ENCODE measurements at regions not wholly inside any gene's neighbourhood (a gene's known extent, or its start where the extent isn't known, plus 50 kb on each side); places are given as distances from the start of the nearest gene placed in this dataset.
"Not testable (repeated sequence)": the region's sequence is repeated elsewhere in the genome, so short reads cannot be mapped to it uniquely, and the experiment has no call there.

DNA sequence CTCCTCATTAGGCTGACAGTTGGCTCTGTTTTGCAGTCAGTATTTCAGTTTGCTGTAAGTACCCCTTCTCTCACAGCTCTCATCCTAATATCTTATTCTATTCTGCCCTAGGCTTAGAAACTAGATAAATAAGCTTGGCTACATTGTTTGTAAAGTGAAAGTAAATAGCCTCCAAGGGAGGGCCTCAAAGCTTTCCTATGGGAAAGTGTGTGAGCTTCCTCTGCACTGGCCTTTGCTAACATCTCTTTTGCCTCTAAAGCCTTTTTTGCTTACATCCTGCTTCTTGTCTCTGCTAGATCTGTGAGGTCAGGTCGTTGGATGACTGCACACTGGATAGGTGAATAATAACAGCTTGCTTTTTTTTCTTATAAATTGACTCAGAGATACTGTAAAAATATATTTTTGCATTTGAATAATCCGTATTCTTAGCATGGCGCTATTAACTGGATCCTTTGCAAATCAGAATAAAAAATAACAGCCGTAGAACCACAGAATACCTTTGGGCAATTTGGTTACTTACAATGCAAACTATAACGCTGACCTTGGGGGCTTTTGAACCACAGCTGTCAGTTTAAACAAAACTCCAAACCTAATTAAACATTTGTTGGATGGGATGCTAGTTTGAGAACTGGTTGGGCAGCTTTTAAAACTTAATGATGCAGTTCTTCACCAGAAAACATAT is 55.1 kb downstream of the TTC6 start:
- DNase-seq, result no peak

DNA sequence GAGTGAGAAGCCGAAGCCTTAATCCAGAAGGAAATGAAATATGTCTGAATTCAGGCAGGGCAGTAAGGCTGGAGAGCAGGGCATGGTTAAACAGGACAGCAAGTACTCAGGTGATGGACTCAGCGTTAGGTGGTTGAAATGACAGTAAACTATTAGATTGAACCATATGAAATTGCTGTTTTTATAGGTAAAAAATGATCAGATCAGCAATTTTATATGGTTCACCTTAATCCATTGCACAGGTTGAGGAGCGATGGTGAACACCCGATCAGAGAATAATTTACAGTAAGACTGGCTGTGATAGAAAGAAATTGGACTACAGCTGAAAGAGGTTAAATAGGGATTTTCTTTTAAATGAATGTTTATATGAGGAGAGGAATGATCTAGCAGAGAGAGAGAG is 56.6 kb downstream of the TTC6 start:
- DNase-seq, result no peak

DNA sequence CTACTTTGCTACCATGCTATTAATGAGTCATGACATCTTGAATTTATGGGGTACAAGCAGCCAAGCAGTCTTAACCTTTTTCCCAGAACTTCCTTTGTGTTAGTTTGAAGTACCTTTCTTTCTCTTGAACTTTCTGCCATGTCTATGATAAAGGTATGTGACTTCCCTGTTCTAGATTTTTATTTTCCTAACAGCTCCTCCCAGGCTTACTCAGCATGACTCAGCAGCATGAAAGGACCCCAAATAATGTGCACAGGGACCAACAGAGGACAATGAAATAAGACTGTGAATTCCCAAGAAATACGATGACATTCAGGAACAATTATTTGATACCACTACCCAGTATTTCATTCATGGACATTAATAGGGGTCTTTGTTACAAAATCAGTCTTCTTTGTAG is 60.0 kb downstream of the TTC6 start:
- DNase-seq, result no peak

DNA sequence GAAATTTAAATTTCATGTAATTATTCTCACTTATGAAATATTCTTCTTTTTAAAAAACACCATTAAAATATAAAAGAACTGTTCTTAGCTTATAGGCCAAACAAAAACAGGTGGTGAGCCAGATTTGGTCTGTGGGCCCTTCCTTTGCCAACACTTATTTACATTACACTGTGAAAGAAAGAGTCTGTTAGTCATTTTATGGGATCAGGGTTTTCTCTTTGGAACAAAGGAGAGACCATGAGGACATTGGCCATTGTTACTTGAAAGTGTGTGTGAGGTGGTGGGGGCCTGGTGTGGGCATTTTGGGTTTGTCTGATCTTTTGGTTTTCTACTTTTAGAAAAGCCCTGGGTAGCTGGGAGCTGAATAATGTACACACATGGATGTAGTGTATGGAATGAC is 62.7 kb downstream of the TTC6 start:
- DNase-seq, result no peak

DNA sequence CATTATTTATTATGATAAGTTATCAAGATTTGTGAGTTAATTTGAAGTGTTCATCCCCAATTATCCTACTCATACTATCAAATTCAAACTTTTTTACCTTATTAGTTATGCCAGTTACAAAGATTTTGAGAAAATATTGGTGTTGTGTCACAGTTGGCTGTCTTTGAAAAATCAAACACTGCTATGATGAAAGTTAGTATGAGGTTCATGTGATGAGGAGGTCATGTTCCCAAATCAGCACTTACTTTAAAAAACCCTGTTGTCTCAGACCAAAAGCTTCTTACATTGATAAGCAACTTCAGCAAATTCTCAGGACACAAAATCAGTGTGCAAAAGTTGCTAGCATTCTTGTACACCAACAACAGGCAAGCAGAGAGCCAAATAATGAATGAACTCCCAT is 68.1 kb downstream of the TTC6 start:
- no peak for DNase-seq

DNA sequence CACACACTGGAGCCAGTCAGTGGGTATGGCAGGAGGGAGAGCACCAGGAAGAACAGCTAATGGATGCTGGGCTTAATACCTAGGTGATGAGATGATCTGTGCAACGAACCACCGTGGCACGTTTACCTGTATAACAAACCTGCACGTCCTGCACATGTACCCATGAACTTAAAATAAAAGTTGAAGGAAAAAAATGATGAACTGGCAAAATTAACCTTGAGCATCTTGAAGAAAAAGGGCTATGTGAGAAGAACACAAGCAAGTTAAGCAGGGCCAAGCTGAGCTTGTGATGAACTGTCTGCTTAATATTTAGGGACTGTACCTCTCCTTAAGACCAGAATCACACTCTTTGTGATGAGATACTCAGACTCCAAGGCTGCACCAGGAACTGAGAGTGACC is 70.0 kb downstream of the TTC6 start:
- no peak for DNase-seq

DNA sequence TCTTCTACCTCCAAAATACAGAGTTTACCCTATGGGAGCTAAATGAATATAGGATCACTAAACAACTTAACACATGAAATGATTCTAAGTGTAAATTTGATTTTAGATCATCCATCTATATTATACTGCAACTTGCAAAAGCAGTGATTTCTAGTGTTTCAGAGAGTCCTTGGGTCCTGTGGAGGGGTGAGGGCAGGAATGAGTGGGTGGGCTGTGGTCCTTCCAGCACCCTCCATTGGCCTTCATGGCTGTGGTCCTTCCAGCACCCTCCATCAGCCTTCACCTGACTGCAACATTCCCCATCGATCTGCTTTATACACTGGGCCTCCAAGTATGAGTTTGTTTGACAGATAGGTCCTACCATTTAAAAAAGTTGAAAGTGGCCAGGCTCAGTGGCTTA is 70.5 kb downstream of the TTC6 start:
- no peak for DNase-seq

DNA sequence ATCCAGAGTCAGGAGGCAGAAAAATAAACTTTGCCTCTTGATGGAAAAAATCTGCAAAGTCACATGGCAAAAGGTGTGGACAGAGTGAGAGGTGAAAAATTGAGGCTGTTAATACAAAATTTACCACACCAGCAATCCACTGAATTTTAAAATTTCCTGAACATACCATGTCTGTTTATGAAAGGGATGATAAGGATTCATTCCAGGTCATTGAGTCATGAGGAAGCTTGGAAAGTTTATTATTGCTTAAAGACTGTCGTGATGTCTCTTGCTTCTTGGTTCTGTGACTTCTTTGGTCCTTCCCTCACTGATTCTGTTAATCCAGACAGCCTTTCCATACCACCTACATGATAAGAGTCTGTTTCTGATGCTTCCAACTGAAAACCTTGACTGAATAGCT is 73.2 kb downstream of the TTC6 start:
- no peak for DNase-seq

DNA sequence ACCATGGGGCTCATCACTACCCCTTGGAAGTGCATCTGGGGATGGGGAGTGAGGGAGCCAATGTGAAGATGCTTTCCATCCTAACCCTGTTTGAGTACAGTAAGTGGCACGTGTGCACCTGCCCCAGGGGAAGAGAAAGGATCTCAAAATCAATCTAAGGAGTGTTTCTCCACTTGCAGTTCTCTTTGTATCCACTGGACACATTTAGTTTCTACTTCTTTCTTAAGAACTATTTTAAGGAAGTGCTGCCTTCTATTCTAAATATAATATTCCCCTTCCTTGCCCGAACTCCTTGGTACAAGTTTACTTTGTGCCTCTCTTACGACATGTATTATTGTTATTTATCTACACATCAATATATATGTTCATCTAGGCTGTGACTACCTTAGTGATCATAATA is 73.8 kb downstream of the TTC6 start:
- DNase-seq, result no peak

DNA sequence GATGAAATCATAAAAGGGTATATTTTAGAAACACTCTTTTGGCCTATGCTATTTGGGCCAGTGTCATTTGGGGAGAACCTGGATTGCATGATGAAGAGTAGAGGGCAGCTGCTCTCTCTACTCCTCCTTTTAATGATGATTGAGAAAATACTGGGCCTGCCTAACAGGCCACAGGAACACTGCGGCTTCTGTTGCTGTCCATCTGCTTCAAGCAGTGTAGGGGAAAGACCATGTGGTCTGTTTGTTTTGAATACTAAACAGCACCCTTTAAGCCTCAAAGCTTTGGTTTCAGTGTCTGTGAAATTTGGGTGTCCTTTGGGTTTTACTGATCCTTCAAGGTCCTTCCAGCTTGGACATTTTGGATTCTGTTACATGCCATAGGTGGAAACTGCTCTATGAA is 78.0 kb downstream of the TTC6 start:
- DNase-seq, result no peak

DNA sequence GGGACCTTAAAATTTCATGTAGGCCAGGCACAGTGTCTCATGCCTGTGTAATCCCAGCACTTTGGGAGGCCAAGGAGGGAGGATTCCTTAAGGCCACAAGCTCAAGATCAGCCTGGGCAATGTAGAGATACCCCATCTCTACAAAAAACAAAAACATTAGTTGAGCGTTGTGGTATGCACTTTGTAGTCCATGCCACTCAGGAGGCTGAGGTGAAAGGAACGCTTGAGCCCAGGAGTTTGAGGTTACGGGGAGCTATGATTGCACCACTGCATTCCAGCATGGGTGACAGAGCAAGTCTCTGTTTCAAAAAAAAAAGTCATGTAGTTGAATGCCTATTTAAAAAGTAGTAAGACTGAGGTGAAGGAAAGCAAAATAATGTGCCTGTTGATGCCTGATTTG is 83.5 kb downstream of the TTC6 start:
- no peak for DNase-seq

DNA sequence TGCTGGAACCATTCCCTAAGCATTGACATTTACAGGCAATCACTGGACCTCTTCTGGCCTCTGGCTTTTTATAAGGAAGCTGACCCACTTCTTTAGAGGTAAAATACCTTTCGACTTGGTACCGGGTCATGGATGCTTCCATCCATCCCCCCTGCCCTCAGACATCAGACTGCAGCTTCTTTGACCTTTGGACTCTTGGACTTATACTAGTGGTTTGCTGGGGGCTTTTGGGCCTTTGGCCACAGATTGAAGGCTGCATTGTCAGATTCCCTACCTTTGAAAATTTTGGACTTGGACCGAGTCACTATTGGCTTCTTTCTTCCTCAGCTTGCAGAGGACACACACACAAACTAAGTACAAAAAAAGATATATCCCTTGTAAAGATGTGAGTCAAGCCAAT is 86.1 kb downstream of the TTC6 start:
- no peak for DNase-seq

DNA sequence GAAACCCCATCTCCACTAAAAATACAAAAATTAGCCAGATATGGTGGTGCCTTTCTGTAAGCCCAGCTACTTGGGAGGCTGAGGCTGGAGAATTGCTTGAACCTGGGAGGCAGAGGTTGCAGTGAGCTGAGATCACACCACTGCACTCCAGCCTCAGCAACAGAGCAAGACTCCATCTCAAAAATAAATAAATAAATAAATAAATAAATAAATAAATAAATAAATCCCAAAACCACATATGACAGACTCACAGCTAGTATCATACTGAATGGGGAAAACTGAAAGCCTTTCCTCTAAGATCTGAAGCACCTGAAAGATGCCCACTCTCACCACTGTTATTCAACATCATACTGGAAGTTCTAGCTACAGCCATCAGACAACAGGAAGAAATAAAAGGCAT is 97.3 kb downstream of the TTC6 start:
- DNase-seq, result not testable (repeated sequence)

DNA sequence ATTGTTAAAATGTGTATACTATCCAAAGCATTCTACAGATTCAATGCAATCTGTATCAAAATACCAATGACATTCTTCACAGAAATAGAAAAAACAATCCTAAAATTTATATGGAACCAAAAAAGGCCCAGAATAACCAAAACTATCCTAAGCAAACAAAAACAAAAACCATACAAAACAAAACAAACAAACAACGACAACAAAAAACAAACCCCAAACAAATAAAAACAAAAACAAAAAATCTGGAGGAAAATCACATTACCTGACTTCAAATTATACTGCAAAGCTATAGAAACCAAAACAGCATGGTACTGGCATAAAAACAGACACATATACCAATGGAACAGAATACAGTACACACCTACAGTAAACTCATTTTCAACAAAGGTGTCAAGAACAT is 98.0 kb downstream of the TTC6 start:
- not testable (repeated sequence) for DNase-seq

DNA sequence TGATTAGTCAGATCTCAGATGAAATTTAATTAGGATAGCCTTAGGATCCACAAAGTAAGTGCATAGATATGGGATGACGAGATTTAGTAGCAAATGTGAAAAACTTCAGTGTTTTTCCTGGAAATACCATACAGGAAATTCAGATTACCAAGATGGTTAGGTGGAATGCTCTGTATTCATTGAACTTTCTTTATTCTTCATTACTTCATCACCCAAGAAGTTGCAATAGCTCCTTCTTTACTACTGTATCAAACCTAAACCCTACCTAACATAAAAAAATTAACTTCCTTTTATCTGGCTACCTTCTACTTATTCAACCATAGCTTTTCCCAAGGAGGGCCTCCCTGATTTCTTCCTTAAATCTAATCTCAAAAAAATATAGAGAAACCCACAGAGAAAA is 100.4 kb downstream of the TTC6 start:
- DNase-seq, result no peak

DNA sequence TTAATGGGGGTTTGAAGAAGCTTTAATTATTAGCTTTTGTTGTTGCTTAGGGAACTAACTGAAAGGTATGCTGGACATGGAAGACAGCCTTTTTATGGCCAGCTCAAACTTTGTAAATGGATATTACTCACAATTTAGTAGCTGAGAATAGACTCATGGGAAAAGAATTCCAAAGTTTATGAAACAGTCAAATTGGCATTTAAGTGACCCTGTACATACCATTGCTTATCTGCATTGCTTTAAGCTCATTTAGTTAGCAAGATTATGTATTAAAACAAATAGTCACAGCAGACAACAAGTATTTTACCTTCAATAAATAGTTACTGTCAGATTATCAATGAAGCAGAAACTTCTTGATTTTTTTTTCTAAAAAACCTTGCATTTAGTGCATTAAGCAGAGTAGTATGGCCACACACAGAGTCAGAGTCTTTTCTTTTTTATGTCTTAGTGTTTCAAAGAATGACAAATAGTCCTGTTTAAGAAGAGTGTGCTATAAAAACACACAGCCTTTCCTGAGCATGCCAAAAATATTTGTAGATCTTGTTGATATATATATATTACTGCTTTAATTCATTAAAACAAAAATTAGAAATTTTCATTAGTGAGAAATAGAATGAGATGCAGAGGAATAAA is 102.2 kb downstream of the TTC6 start:
- no peak for DNase-seq

DNA sequence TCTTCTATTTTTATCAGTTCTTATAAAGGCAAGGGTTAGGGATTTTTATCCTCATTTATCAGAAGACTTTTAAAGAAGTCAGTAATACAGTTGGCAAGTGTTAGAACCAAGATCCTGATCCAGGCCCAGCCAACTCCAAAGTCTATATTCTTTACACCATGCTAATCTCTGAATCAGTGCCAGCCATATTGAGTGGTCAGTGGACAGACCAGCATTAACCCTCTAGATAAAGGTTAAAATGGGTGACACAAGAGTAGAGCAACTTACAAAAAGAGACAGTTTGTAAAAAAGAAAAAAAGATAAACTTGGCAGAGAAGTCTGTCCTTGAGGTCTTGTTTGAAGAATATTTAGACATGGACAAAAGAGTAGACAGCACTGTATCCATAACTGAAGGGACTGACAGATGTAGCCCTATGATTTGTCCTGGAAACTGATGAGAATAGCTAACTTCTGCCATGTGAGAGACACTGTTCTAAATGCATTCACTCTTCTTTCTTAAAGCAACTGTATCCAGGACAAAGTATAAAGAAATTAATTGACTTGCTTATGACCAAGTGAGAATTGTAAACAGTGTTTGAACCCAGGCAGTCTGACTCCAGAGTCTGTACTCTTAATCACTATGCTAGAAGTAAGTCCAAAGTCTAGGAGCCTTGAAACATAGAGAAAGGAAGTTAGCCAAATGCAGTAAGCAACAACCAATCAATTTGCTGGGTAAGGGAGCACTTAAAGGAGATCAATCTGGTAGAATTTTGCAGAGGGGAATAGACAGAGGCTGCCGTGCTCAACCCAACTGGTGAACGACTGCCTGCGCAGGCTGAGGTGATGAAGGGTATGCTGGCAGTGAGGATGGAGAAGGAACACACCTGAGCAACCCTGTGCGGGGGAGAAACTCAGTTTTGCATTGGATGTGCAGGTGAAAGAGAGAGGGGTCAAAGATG is 103.7 kb downstream of the TTC6 start:
- no peak for DNase-seq

DNA sequence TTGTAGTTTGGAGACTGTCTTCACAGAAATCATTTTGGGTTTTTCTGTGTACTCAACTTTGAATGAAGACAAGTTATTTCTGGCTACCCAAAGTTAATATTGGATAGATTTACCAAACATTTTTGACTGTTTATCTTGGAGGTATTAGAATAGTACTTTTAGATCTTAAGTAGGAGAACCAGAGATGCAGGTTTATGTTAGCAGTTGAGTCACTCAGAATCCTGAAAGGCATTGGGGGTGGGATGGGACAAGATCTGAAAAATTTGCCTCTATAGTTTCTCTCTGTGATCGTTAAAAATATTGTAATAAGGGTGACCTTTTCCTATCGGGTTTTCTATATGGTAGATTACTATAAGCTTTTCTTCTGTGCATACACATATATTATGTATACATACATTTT is 112.3 kb downstream of the TTC6 start:
- DNase-seq, result no peak

DNA sequence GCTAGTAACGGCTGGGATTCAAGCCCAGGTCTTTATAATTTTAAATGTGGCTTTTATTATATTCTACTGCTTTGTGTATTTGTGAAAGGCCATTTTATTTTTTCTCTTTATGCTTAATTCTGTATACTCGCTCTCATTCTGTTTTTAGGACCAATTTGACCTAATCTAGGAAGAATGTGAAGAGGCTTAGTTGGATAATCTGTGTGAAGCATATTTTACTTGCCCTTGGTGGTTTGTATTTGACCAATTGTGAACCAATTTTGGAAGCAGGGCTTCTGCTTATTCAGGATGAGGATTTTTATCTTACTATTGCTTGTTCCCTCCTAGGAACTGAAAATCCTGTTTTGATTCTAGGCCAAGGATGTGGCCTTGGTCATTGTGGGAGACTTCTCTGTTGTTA is 113.1 kb downstream of the TTC6 start:
- DNase-seq, result no peak

DNA sequence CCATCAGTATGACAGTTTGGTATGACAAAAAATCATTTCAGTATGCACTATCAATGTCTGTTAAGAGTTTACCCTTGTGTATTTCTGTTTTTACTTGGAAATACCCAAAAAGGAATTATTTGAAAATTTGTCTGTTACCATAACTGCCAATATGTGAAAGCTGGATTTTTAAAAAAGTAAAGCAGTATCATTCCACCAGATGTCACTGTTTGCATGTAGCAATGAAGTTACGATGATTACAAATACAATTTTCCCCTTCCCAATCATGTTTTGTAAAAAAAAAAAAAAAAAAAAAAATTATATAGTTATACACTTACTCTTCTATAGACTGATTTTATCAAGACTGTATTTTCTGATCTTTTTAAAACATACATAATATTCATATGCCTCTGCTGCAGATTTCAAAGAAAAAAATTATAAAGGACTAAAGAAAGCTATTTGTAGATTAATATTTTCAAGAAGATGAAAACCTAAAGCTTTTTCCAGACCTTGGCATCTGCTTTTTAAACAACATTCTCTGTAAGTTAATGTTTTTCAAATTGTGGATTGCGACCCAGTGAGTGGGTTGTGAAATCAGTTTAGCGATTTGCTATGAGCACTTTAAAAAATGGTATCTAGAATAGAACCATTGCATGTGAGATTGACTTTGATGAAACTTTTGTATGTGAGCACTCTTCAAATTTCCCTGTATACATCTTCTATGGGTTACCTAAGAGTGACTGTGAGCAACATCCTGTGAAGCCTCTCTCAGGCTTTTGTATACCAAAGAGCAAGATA is 114.2 kb downstream of the TTC6 start:
- no peak for DNase-seq

DNA sequence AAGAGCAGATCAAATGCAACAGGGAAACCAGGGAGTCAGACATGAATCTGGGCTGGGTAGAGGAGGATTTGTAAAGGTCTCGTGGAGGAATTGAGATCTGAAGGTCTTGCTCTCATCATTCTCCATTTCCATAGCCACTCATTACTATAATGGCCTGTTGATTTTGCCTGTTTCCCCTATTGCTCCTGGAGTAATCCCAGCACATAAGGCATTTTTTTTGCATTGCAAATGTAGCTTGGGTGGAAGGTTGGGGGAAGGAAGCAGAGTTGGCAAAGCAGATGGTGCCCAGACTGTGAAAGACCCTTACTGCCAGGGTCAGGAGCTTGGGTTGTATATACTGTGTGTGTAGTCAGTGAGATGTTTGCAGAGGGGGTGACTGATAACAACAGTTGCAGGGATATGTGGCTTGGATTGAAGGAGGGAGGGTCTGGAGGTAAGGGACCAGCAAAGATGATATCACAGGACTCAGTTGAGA is 116.0 kb downstream of the TTC6 start:
- DNase-seq, result no peak

Data from anterior cingulate cortex (tissue), 58 donors.